ENCODE measurements at regions not wholly inside any gene's neighbourhood (a gene's known extent, or its start where the extent isn't known, plus 50 kb on each side); places are given as distances from the start of the nearest gene placed in this dataset.
"Not testable (repeated sequence)": the region's sequence is repeated elsewhere in the genome, so short reads cannot be mapped to it uniquely, and the experiment has no call there.

DNA sequence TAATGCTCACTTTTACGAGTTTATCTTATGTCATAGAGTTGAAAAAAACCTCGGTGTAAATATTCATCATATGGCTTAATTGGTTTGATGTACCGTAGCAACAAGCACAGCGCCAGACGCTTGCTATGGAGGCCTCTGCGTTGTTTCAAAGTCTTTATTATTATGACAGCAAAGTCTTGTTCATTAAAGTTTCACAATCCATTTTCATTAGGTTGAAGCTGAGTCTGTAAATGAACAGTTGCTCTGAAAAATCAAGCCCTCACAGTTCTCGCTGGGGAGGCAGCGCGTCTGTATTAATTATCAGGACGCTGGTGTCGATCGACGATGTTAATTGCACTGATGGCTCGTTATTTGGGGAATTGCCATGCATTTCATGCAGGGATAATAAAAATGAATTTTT, 185.6 kb downstream of the INSC start:
- DNase-seq (ENCODE audit: low read depth) = no peak

- DNase-seq (ENCODE audit: low read depth) = no peak
These were observed 192.9 kb downstream of the INSC start for GRCh38 chr11:15307619-15308024.

DNA sequence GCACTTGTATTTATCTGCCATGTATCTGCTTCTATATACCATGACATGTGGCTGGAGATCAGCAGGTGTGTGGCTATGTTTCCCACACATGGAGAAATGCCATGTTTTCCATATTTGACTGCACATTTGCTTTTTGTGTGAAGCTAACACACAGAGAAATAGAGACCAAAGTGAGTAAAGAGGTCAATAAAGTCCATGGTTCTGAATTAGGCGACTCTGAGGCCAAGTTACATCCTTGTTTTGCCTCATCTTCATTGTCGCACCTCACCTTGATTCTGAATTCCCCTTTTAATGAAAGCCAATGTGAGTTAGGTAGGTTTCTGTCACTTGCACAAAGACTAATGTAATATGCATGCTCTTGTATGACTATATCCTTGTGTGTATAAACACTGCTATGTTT, 194.1 kb downstream of the INSC start:
- no peak for DNase-seq (ENCODE audit: low read depth)

GRCh38 chr11:15309296-15309695, 194.6 kb downstream of the INSC start:
- no peak for DNase-seq (ENCODE audit: low read depth)

GRCh38 chr11:15313862-15314261, 199.1 kb downstream of the INSC start:
- no peak for DNase-seq (ENCODE audit: low read depth)

DNA sequence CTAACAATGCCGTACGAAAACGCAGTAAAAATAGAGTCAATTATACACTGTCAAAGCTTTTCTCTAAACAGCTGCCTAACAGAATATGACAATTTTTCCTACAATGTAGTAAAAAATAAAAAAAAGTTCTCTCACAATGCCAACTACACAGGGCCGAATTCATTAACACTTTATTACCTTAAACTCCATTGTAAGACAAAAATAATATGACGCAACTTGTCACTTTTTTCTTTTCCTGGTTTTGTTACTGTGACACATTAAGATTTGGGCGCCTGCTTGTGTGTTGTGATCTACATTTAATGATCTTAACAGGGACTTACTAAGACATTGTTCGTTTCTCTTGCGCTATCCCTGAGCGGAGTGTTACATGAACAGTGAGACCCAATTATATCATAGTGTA, 204.1 kb downstream of the INSC start:
- DNase-seq (ENCODE audit: low read depth) = no peak

DNA sequence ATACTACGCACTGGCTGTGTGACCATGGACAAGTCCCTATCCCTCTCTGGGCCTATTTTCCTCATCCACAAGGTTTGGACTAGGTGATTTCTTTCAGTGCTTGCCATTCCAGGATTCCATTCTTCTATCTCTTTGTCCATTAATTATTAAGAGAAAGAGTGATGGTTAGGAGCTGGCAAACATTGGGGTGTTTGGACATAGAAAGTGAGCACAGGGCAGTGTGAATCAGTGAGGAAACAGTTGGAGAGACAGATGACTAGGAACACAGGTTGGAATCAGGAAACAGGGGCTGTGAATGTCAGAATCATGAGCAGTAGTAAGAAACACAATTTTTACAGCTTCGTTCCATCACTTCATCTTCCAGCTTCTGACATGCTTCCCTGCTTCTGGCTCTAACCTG, 211.8 kb downstream of the INSC start:
- DNase-seq (ENCODE audit: low read depth) = no peak

GRCh38 chr11:15327786-15328231, 213.1 kb downstream of the INSC start:
- no peak for DNase-seq (ENCODE audit: low read depth)

- no peak for DNase-seq (ENCODE audit: low read depth)
These were observed 218.7 kb downstream of the INSC start for GRCh38 chr11:15333407-15333806.

DNA sequence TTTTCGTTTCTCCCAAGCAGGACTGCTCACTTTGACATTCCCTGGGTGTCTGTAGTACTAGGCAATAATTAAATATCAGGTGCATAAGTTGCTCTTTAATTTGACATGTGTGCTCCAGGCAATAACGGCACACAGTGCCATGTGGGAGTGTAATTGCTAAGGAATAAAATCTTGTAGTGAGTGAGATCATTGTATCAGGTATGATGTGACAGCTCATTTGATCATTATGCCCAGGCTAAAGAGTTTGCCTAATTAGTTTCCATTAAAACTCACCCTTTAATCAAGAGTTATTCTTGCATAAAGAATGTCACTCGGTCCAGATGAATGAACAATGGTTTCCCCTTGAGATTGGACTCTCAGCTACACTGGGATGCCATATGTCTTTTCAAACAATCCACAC, 220.0 kb downstream of the INSC start:
- DNase-seq (ENCODE audit: low read depth) = no peak

GRCh38 chr11:15336021-15336420, 221.3 kb downstream of the INSC start:
- DNase-seq (ENCODE audit: low read depth) = no peak

- no peak for DNase-seq (ENCODE audit: low read depth)
These were observed 224.6 kb downstream of the INSC start for GRCh38 chr11:15339302-15339701.

DNA sequence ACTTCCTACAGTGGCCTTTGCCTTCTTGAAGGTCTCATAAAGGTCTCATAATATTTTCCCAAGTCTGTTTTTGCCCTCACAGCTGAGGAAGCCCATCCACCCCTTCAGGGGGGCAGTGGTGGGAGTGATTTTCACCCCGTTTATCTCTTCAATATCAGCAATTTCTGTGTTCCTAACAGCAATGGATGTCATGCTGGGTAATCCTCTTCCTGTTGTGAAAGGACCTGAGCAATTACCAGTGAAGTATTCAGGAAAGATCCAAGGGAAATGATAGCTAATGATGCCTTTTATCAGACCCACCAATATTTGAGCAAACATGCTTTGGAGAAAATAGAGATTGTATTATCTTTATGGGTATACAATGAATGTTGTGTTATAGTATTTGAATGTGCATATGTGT, 226.9 kb downstream of the INSC start:
- no peak for DNase-seq (ENCODE audit: low read depth)

GRCh38 chr11:15342163-15342562, 227.4 kb downstream of the INSC start:
- DNase-seq (ENCODE audit: low read depth) = no peak

DNA sequence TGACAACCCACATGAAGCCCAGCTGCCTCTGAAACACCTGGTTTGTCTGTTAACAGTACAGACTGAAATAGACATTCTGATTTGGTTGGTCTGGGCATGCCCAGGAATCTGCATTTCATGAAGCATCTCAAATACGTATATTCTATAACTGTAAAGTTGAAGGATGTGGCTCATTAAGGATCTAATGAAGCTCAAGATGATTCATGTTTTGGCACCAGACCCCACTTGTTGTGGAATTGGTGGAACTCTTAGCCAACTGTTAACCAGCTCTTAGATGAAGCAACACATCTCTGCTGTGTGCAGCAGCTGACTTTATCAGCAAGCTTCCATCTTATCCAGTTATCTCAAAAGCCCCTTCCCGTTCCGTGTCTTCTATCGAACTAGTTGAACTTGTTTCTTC, 232.2 kb downstream of the INSC start:
- no peak for DNase-seq (ENCODE audit: low read depth)

DNA sequence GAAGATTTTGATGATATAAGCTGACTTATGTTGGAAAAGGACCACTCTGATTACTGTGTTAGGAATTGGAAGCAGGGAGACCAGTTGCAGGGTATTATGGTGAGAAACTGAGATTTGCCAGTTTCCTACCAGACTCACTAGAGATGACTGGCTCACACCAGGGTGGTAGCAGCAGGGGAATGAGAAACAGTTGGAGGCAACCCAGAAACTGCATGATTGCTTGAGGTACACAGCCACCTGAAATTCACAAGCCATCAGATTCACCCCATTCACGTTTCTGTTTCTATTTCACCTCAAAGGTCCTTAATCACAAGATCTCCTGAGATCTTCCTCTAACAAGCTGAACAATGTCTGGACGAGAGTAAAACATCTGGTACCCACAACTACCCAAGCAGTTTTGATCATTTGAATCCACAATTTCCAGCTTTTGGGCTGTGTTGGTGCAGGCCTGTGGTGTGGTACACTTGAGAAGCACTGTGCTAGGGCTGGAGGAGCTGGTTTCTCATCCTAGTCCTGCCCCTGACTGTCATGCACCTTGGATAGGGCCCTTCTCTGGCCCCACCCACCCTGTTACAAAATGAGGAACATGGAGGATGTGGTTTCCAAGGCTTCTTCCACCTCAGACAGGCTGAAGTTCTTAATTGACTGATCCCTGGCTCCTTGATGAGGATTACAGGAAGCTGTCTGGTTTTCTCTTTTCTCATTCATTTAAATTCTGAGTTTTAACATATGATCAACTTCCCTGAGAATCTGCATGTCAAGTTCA, 233.4 kb downstream of the INSC start:
- DNase-seq (ENCODE audit: low read depth) = no peak

GRCh38 chr11:15349413-15349812, 234.7 kb downstream of the INSC start:
- no peak for DNase-seq (ENCODE audit: low read depth)

GRCh38 chr11:15361316-15361715, 246.6 kb downstream of the INSC start:
- no peak for DNase-seq (ENCODE audit: low read depth)

DNA sequence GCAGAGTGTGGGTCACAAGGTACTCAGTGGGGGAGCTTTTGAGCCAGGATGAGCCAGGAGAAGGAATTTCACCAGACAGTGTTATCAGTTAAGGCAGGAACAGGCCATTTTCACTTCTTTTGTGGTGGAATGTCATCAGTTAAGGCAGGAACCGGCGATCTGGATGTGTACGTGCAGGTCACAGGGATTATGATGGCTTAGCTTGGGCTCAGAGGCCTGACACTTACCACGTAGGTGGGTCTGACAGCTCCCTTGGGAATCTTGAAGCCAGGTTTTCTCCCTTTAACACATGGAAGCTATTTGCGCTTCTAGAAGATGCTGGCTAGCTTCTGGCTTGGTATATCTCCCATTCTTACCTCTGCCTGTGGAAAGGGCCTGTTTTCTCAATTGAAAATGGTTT, 250.6 kb downstream of the INSC start:
- not testable (repeated sequence) for DNase-seq (ENCODE audit: low read depth)

- no peak for DNase-seq (ENCODE audit: low read depth)
These were observed 253.0 kb downstream of the INSC start for GRCh38 chr11:15367695-15368094.

GRCh38 chr11:15370495-15371147, 255.9 kb downstream of the INSC start:
- DNase-seq (ENCODE audit: low read depth) = no peak

- DNase-seq (ENCODE audit: low read depth) = no peak
These were observed 256.8 kb downstream of the INSC start for GRCh38 chr11:15371533-15371932.

DNA sequence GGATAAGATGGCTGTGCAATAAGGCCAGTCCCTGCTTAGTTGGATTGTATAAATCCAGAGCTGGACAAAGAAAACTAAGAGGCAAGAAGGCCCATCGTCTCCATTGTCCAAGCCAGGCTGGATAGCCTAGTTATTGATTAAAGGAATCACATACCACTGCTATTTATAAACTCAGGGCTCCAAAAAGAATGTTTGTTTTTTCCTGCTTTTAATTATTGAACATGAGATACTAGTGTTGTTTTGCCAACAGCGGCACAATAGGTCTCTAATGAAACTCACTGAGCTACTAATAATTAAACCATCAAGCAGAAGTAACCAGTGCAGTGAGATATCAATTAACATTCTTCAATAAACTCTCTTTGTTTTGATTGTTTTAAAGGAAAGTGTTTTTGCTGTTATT, 259.7 kb downstream of the INSC start:
- DNase-seq (ENCODE audit: low read depth) = no peak

DNA sequence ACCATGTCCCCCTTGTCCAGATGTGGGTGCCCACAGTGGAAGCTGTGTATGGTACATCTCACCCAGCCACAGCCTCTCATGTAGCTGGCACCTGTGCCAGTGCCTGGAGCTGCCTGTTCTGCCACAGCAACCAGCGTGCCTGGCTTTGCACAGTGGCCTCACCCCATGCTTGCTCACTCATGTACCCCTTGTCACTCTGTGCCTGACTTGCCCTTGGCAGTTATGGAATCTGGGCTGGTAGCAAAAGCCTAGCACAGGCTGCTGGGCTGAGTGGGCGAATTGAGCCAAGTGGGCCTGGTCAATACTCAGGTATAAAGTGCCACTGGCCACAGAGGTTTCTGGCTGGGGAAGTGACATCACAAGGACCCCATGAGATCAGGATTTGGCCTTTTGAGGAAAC, 264.2 kb downstream of the INSC start:
- no peak for DNase-seq (ENCODE audit: low read depth)

Measured in activated T-helper 1 cell treated with Interleukin-2 at 50 U/mL for 16 hours (primary cell).